Superior temporal gyrus (tissue), 1 donor: ENCODE measurements at regions not wholly inside any gene's neighbourhood (a gene's known extent, or its start where the extent isn't known, plus 50 kb on each side); places are given as distances from the start of the nearest gene placed in this dataset.

Experiments used
- DNase-seq: peaks from one replicate; pipeline ENCODE4 v3.0.0-alpha.2; 2016; ENCODE audit errors: extremely low spot score

- no peak for DNase-seq
Measured at GRCh38 chr14:97442363-97442762, 645.2 kb downstream of the VRK1 start.

DNA sequence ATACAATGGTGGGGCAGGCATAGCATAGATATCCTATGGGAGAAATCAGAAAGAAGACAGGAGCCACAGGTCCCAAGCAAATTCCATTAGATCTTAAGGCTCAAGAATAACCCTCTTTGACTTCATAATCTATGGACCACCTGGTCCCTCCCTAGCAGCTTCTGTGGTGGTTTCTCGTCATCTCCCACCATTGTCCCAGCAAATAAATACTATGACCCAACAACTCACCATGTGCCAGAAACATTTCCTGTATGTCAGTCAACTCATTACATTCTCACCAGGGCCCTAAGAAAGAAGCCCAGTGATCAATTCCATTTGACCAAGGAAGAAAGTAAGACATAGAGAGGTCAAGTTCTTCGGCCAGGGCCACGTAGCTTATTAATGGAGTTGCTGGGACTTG, 646.2 kb downstream of the VRK1 start:
- DNase-seq, result no peak

DNA sequence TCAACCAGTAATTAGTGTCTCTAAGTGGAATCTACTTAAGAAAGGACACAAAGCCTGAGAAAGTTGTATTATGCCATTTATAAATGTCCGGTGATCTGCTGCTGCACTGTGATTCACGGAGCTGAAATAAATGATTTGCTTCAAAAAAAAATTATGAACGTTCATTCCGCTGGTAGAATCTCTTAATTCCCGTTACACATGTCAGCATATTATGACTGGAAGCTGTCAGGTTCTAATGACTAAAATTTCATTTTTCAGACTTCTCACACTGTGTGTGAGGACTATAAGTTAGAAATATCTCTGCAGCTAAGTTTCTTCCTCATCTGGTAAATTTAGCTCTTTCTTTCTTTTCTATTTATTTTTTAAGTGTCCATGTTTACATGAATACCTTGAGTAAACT, 647.1 kb downstream of the VRK1 start:
- DNase-seq, result no peak

- DNase-seq, result no peak
Measured at GRCh38 chr14:97445367-97445766, 648.2 kb downstream of the VRK1 start.

GRCh38 chr14:97446087-97446486, 648.9 kb downstream of the VRK1 start:
- DNase-seq, result no peak

GRCh38 chr14:97452314-97452713, 655.1 kb downstream of the VRK1 start:
- DNase-seq, result no peak

DNA sequence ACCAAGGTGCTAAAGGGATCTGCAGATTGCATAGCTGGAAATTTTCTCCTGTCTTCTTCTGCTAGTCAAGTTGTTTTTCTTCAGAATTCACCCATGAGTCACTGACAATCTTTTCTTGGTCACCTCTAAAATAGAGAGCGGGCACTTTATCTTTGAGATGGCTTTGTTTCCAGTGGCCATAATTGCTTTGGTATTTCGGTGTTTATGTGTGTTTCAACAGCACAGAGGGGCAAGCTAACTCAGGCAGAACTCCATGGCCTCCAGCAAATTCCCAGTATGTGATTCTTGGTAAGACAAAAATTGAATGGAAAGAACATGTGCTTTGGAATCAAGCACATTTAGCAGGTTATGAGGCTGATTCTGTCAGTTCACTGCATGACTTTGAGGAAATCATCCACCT, 656.8 kb downstream of the VRK1 start:
- no peak for DNase-seq

GRCh38 chr14:97456462-97456861, 659.3 kb downstream of the VRK1 start:
- DNase-seq, result no peak

GRCh38 chr14:97456958-97457357, 659.8 kb downstream of the VRK1 start:
- no peak for DNase-seq

DNA sequence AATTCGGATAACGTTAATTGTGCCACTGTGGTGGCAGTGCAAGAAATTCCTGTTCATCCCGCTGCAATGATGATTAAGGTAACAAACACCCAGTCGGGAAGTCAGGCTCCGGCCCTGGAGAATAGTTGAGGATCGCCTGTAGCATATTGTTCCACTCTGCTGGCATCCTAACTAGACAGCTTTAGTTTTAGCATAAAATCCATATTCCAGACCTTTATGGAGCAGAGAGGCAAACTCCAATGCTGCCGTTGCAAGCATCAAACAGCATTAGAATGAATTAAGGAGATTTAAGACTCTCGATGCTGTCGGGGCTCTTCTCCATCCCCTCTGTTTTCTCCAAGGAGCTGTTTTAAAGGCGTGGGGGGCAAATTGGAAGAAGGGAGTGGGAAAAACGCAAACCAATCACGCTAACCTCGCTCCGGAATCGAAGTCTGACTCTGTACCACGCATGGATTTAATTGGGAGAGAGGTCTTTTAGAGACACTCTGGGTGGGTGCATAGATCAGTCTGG, 660.4 kb downstream of the VRK1 start:
- no peak for DNase-seq

- DNase-seq, result peak; percentile 27
Measured at GRCh38 chr14:97458255-97458654, 661.1 kb downstream of the VRK1 start.

DNA sequence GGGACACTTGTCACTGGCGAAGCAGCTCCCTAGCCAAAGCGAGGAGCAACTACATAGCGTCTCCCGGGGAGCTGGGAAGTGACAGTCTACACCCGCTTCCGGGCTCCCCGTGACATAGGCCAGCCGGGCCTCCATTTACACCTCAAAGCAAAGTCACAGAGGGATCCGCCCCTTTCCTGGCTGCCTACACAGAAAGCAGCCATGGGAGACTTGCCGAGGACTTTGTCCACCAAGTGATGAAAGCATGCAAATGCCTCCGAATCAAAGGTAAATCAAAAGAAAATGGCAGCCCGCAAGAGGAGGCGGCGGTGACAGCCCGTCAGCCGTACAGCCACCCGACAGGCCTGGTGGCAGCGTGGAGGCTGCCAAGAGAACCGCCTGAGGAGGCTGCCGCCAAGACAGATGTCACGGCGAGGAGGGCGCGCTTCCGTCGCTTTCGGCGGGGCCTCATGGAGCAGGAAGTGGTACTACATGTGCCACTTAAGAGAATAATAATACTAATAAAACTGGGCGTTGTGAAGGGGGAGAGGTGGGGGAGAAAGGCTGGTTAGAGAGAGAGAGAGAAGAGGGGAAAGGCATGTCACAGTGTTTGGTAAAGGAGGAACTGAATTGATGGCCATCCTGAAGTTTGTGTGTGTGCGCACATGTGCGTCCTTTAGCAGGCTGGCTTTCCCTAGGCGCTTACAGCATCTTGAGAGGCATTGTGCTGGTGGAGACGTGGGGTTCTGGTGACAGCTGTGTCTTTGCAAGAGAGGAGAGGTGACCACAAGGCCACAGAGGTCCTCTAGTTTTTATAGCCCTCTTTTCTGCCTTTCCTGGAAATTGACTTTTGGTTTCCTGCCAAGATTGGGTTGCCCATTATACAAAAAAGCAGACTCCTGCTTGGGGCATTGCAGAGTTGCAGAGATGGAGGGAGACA, 661.7 kb downstream of the VRK1 start:
- DNase-seq, result peak; percentile 29

GRCh38 chr14:97462081-97462480, 664.9 kb downstream of the VRK1 start:
- DNase-seq, result no peak

DNA sequence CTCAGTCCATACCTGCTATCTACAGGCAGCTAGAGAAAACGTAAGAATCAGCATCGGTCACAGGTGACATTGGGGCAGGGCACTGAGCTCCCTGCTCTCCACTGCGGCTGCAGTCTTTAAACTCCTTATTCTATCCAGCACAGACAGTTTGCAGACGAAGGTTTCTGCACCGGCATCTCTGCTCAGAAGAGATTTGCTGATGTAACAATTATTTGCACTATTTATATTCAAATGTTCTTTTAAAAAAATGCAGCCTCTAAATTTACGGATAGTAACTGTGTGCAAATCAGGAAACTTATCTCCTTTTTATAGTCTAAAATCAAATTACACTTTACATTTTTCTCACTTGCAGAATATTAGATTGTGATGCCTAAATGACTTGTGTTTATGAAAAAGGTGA, 671.0 kb downstream of the VRK1 start:
- no peak for DNase-seq

- no peak for DNase-seq
Measured at GRCh38 chr14:97477353-97477752, 680.2 kb downstream of the VRK1 start.

DNA sequence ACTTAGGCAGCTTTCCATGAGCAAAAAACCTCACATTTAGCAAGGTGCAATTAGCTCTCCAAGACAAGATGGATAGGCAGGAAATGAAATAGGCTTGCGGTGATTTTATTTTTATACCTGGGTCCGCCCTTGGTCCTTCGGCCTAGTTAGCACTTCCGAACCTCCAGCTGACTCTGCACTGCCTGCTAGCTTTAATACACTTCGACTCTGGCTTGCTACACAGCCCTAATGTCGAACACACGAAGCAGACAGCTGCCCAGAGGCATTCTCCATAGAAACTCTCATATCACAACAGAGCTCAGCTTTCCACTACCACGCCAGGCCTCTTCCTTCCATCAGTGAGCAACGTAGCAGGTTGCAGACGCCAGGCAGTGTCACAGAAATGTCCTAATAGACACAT, 688.0 kb downstream of the VRK1 start:
- no peak for DNase-seq

DNA sequence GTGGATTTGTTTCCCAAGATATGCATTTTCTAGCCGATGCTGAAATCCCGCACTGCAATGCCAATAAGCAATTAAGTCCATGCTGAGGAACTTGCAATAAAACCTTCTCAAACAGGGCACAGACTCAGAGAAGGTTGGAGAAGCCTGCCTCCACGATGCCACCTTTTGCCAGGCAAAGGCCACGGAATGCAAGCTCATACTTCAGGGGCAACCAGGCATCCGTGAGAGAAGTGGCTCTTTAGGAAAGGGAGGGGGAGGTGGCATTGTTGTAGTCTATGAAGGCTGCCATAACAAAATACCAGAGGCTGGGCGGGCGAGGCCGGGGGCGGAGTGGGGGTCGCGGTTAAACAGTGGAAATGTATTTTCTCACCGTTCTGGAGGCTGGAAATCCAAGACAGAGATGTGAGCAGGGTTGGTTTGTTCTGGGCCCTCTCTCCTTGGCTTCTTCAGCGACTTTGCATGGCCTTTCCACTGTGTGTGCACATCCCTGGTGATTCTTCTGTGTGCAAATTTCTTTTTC, 689.5 kb downstream of the VRK1 start:
- no peak for DNase-seq

GRCh38 chr14:97489750-97490149, 692.6 kb downstream of the VRK1 start:
- DNase-seq, result no peak

GRCh38 chr14:97490521-97491070, 693.4 kb downstream of the VRK1 start:
- no peak for DNase-seq

- DNase-seq, result no peak
Measured at GRCh38 chr14:97491697-97492096, 694.5 kb downstream of the VRK1 start.

DNA sequence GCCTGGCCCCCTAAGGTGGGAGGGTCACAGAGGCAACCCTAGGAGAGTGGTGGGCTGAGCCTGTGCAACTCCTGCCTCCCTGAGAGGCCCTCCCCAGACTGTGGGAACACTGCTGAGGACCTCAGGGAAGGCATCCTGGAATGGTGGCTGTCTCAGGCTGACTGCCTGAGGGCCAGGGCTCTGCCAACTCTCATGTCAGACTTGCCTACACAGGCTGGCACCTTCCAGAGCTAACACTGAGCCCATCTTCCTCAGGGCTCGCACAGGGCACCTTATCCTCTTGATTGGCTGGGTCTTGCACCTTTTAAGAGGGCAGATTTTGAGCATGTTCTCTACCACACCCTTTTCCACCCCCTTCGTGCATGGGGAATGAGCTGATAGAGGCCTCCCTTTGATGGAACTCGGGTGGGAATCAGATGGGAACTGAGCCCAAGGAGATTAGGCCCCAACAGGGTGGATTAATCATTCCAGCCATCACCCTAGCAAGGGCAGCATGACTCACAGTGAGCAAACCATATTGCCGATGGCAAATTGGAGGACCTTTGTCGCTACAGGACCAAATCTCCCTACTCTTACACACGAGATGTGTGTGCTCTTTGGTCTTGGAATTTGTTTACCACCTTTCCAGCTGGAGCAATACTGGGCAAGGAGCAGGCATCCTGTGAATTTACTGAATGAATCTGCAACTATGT, 702.8 kb downstream of the VRK1 start:
- no peak for DNase-seq

- DNase-seq, result no peak
Measured at GRCh38 chr14:97506626-97507025, 709.4 kb downstream of the VRK1 start.
